ENCODE measurements at regions not wholly inside any gene's neighbourhood (a gene's known extent, or its start where the extent isn't known, plus 50 kb on each side); places are given as distances from the start of the nearest gene placed in this dataset.
A peak's percentile ranks its signal among the peaks of the same experiment; 100 is the strongest.

- H3K36me3 Mint-ChIP-seq (ENCODE audit: low read depth), result no peaks in the 10 kb centered on the region
- DNase-seq, result no peak
- peaks cover 39% of the 10 kb centered on the region for H3K4me1 Mint-ChIP-seq
- no peak overlapping the region for H3K27ac Mint-ChIP-seq
- no peak overlapping the region for H3K4me3 Mint-ChIP-seq
- peaks cover 37% of the 10 kb centered on the region for H3K27me3 Mint-ChIP-seq (ENCODE audit: low read depth, poor library complexity)
- no peak for TF ChIP-seq CTCF (IDR thresholded peaks at IDR 0.05)
- H3K9me3 Mint-ChIP-seq, result no peaks in the 10 kb centered on the region
Measured at GRCh38 chr10:70993051-70993450, 104.7 kb upstream of the PCBD1 start.

GRCh38 chr10:70996549-70996948 is 108.2 kb upstream of the PCBD1 start:
- Mint-ChIP-seq H3K36me3 (ENCODE audit: low read depth) (no peaks in the 10 kb centered on the region), H3K4me1 (peaks cover 33% of the 10 kb centered on the region), H3K4me3 (no peak overlapping the region), H3K9me3 (peaks cover 8% of the 10 kb centered on the region), H3K27me3 (ENCODE audit: low read depth, poor library complexity) (peaks cover 40% of the 10 kb centered on the region), H3K27ac (no peak overlapping the region)
- TF ChIP-seq CTCF (IDR thresholded peaks at IDR 0.05), result no peak
- DNase-seq, result no peak

- Mint-ChIP-seq H3K27me3 (ENCODE audit: low read depth, poor library complexity) (peaks cover 45% of the 10 kb centered on the region), H3K4me3 (no peak overlapping the region), H3K4me1 (peaks cover 33% of the 10 kb centered on the region), H3K36me3 (ENCODE audit: low read depth) (no peaks in the 10 kb centered on the region), H3K27ac (peak overlapping the region; percentile 33), H3K9me3 (peaks cover 8% of the 10 kb centered on the region)
- no peak for DNase-seq
- TF ChIP-seq CTCF (IDR thresholded peaks at IDR 0.05), result no peak
Measured at GRCh38 chr10:70997236-70997635, 108.9 kb upstream of the PCBD1 start.

GRCh38 chr10:70998086-70998485 is 109.7 kb upstream of the PCBD1 start:
- Mint-ChIP-seq H3K36me3 (ENCODE audit: low read depth) (no peaks in the 10 kb centered on the region), H3K9me3 (peaks cover 8% of the 10 kb centered on the region), H3K4me1 (peaks cover 33% of the 10 kb centered on the region), H3K27ac (no peak overlapping the region), H3K4me3 (no peak overlapping the region), H3K27me3 (ENCODE audit: low read depth, poor library complexity) (peaks cover 41% of the 10 kb centered on the region)
- DNase-seq, result no peak
- TF ChIP-seq CTCF (IDR thresholded peaks at IDR 0.05), result no peak

- no peak for TF ChIP-seq CTCF (IDR thresholded peaks at IDR 0.05)
- no peak for DNase-seq
- peaks cover 8% of the 10 kb centered on the region for H3K9me3 Mint-ChIP-seq
- H3K27me3 Mint-ChIP-seq (ENCODE audit: low read depth, poor library complexity), result peaks cover 26% of the 10 kb centered on the region
- no peaks in the 10 kb centered on the region for H3K36me3 Mint-ChIP-seq (ENCODE audit: low read depth)
- H3K4me1 Mint-ChIP-seq, result peaks cover 51% of the 10 kb centered on the region
- no peak overlapping the region for H3K27ac Mint-ChIP-seq
- no peak overlapping the region for H3K4me3 Mint-ChIP-seq
Measured at GRCh38 chr10:71001470-71001869, 113.1 kb upstream of the PCBD1 start.

- Mint-ChIP-seq H3K4me3 (no peak overlapping the region), H3K9me3 (peaks cover 8% of the 10 kb centered on the region), H3K27me3 (ENCODE audit: low read depth, poor library complexity) (peaks cover 23% of the 10 kb centered on the region), H3K27ac (no peak overlapping the region), H3K4me1 (peaks cover 54% of the 10 kb centered on the region), H3K36me3 (ENCODE audit: low read depth) (no peaks in the 10 kb centered on the region)
- DNase-seq, result no peak
- no peak for TF ChIP-seq CTCF (IDR thresholded peaks at IDR 0.05)
Measured at GRCh38 chr10:71004176-71005075, 116.1 kb upstream of the PCBD1 start.

Measured in nephron progenitor cell (in vitro differentiated cells).